Fibroblast of skin of scalp (primary cell): ENCODE measurements at regions not wholly inside any gene's neighbourhood (a gene's known extent, or its start where the extent isn't known, plus 50 kb on each side); places are given as distances from the start of the nearest gene placed in this dataset.
"Not testable (repeated sequence)": the region's sequence is repeated elsewhere in the genome, so short reads cannot be mapped to it uniquely, and the experiment has no call there.

ENCODE experiments used
- DNase-seq: peaks from one replicate; pipeline ENCODE4 v3.0.0-alpha.2; 2013

- DNase-seq = no peak
Measured at GRCh38 chr2:53356291-53356905, 411.2 kb upstream of the CHAC2 start.

GRCh38 chr2:53353135-53354114 is 414.2 kb upstream of the CHAC2 start:
- peak; percentile 6 for DNase-seq

- no peak for DNase-seq
Measured at GRCh38 chr2:53347269-53347668, 420.3 kb upstream of the CHAC2 start.

- no peak for DNase-seq
Measured at GRCh38 chr2:53342248-53342647, 425.4 kb upstream of the CHAC2 start.

- DNase-seq = no peak
Measured at GRCh38 chr2:53334610-53335009, 433.0 kb upstream of the CHAC2 start.

GRCh38 chr2:53331667-53332066 is 435.9 kb upstream of the CHAC2 start:
- no peak for DNase-seq

- no peak for DNase-seq
Measured at GRCh38 chr2:53317861-53318260, 449.7 kb upstream of the CHAC2 start.

- no peak for DNase-seq
Measured at GRCh38 chr2:53315149-53315548, 452.5 kb upstream of the CHAC2 start.

- DNase-seq = no peak
Measured at GRCh38 chr2:53314718-53315117, 452.9 kb upstream of the CHAC2 start.

GRCh38 chr2:53313644-53314043 is 454.0 kb upstream of the CHAC2 start:
- DNase-seq = not testable (repeated sequence)

- DNase-seq = no peak
Measured at GRCh38 chr2:53312721-53313120, 454.9 kb upstream of the CHAC2 start.

GRCh38 chr2:53312181-53312580 is 455.4 kb upstream of the CHAC2 start:
- DNase-seq = no peak

GRCh38 chr2:53303012-53303578 is 464.5 kb upstream of the CHAC2 start:
- DNase-seq = no peak

- no peak for DNase-seq
Measured at GRCh38 chr2:53302455-53302854, 465.1 kb upstream of the CHAC2 start.

- no peak for DNase-seq
Measured at GRCh38 chr2:53289309-53290006, 478.1 kb upstream of the CHAC2 start.

GRCh38 chr2:53286345-53286744 is 481.3 kb upstream of the CHAC2 start:
- no peak for DNase-seq

GRCh38 chr2:53275743-53276142 is 491.9 kb upstream of the CHAC2 start:
- DNase-seq = no peak

GRCh38 chr2:53268626-53269025 is 499.0 kb upstream of the CHAC2 start:
- DNase-seq = no peak

- DNase-seq = no peak
Measured at GRCh38 chr2:53268086-53268485, 499.5 kb upstream of the CHAC2 start.

- no peak for DNase-seq
Measured at GRCh38 chr2:53265544-53266299, 501.9 kb upstream of the CHAC2 start.

GRCh38 chr2:53260568-53260967 is 507.0 kb upstream of the CHAC2 start:
- no peak for DNase-seq

GRCh38 chr2:53259395-53260009 is 508.1 kb upstream of the CHAC2 start:
- no peak for DNase-seq
